Osteocyte (in vitro differentiated cells): ENCODE measurements at regions not wholly inside any gene's neighbourhood (a gene's known extent, or its start where the extent isn't known, plus 50 kb on each side); places are given as distances from the start of the nearest gene placed in this dataset.

ENCODE experiments used
- DNase-seq: peaks from one replicate; pipeline ENCODE4 v3.0.0; 2021; ENCODE audit warnings: mixed read lengths; ENCODE audit not compliant: unreplicated experiment; ENCODE audit errors: extremely low spot score
- H3K27ac Mint-ChIP-seq: one replicate; pipeline ENCODE4 v1.8.0; 2021; ENCODE audit warnings: mild to moderate bottlenecking, mixed read lengths; ENCODE audit not compliant: unreplicated experiment
- H3K27me3 Mint-ChIP-seq: one replicate; pipeline ENCODE4 v1.8.0; 2021; ENCODE audit warnings: mixed read lengths; ENCODE audit not compliant: unreplicated experiment
- H3K36me3 Mint-ChIP-seq: one replicate; pipeline ENCODE4 v1.8.0; 2021; ENCODE audit warnings: mixed read lengths; ENCODE audit not compliant: unreplicated experiment
- H3K4me1 Mint-ChIP-seq: one replicate; pipeline ENCODE4 v1.8.0; 2021; ENCODE audit warnings: mixed read lengths; ENCODE audit not compliant: unreplicated experiment
- H3K4me3 Mint-ChIP-seq: one replicate; pipeline ENCODE4 v1.8.0; 2021; ENCODE audit warnings: mild to moderate bottlenecking, moderate library complexity, mixed read lengths; ENCODE audit not compliant: unreplicated experiment
- H3K9me3 Mint-ChIP-seq: one replicate; pipeline ENCODE4 v1.8.0; 2021; ENCODE audit warnings: mixed read lengths; ENCODE audit not compliant: unreplicated experiment
- TF ChIP-seq, protein P1 (sequence below): fragments of 200-600 bp; sonication (generic); IDR thresholded peaks from 2 replicates; pipeline ENCODE4 v1.5.0; 2021; ENCODE audit warnings: antibody characterized with exemption, mild to moderate bottlenecking, moderate library complexity

DNA sequence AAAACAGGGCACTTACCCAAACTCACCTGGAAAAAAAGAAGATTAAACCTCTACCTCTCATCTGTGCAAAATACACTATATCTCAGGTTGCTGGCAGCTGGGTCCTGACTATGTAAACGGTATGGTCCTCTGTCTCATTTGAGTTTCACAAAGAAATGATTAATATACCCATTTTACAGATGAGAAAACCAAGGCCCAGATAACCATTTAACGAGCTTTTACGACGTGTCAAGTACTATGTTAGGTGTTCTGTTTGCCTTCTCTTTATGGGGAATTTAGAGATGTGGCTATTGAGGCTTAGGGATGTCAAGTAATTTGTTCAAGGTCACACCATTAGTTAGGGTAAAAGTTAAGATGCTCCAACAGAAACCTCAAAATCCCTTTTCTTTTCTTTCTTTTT, 140.4 kb upstream of the USP24 start:
- Mint-ChIP-seq H3K4me3 (no peak overlapping the region), H3K4me1 (no peaks in the 10 kb centered on the region), H3K27ac (no peak overlapping the region), H3K9me3 (no peaks in the 10 kb centered on the region), H3K36me3 (no peaks in the 10 kb centered on the region), H3K27me3 (no peaks in the 10 kb centered on the region)
- DNase-seq = no peak
- TF ChIP-seq, protein P1, sequence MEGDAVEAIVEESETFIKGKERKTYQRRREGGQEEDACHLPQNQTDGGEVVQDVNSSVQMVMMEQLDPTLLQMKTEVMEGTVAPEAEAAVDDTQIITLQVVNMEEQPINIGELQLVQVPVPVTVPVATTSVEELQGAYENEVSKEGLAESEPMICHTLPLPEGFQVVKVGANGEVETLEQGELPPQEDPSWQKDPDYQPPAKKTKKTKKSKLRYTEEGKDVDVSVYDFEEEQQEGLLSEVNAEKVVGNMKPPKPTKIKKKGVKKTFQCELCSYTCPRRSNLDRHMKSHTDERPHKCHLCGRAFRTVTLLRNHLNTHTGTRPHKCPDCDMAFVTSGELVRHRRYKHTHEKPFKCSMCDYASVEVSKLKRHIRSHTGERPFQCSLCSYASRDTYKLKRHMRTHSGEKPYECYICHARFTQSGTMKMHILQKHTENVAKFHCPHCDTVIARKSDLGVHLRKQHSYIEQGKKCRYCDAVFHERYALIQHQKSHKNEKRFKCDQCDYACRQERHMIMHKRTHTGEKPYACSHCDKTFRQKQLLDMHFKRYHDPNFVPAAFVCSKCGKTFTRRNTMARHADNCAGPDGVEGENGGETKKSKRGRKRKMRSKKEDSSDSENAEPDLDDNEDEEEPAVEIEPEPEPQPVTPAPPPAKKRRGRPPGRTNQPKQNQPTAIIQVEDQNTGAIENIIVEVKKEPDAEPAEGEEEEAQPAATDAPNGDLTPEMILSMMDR = no peak

DNA sequence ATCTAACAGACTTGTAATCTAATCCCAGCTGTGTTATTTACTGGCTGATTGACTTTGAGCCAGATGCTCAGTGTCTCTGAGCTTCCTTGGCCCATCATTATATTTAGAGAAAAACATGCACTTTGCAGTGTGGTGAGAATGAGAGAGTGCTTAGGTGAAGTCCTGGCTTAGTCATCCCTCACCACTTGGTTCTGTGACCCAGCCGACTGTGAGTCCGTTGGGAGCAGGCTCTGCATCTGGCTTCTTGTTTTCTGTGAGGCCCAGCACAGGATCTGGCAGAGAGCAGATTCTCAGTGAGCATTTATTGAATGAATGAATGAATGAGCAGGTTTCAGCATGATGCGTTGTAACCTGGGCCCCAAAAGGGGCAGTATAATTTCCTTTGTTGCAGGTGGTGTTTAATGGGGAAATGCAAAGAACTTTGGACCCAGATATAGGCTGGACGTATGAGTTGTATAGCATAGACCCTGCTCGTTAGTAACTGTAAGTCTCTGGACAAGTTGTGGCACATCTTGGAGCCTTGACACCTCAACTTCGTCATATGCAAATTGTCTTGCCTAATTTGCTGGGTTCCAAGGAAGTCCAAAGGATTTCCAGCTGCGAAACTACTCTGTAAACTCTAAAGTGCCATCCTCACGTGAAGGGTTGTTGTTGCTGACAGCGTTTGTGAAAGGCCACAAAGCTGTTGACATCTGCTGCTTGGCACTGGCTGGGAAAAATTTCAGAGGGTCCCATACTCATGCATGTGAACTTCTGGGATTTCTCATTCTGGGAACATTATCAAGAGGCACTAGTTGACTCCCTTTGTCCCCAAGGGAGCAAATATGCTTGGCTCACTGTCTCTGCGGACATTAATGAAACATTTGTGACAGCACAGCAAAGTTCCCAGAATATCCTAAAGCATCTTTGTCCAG, 138.8 kb upstream of the USP24 start:
- no peaks in the 10 kb centered on the region for H3K36me3 Mint-ChIP-seq
- no peak for DNase-seq

GRCh38 chr1:55352811-55353180, 137.6 kb upstream of the USP24 start:
- no peaks in the 10 kb centered on the region for H3K27me3 Mint-ChIP-seq
- H3K4me3 Mint-ChIP-seq = no peak overlapping the region
- no peaks in the 10 kb centered on the region for H3K9me3 Mint-ChIP-seq
- H3K27ac Mint-ChIP-seq = no peak overlapping the region
- H3K36me3 Mint-ChIP-seq = no peaks in the 10 kb centered on the region
- no peak for DNase-seq
- TF ChIP-seq, protein P1 = no peak
- no peaks in the 10 kb centered on the region for H3K4me1 Mint-ChIP-seq

More for the DNA sequence above, 138.8 kb upstream of the USP24 start:
- H3K4me3 Mint-ChIP-seq = no peak overlapping the region
- TF ChIP-seq, protein P1 = no peak
- no peak overlapping the region for H3K27ac Mint-ChIP-seq
- H3K4me1 Mint-ChIP-seq = no peaks in the 10 kb centered on the region
- no peaks in the 10 kb centered on the region for H3K9me3 Mint-ChIP-seq
- H3K27me3 Mint-ChIP-seq = no peaks in the 10 kb centered on the region

DNA sequence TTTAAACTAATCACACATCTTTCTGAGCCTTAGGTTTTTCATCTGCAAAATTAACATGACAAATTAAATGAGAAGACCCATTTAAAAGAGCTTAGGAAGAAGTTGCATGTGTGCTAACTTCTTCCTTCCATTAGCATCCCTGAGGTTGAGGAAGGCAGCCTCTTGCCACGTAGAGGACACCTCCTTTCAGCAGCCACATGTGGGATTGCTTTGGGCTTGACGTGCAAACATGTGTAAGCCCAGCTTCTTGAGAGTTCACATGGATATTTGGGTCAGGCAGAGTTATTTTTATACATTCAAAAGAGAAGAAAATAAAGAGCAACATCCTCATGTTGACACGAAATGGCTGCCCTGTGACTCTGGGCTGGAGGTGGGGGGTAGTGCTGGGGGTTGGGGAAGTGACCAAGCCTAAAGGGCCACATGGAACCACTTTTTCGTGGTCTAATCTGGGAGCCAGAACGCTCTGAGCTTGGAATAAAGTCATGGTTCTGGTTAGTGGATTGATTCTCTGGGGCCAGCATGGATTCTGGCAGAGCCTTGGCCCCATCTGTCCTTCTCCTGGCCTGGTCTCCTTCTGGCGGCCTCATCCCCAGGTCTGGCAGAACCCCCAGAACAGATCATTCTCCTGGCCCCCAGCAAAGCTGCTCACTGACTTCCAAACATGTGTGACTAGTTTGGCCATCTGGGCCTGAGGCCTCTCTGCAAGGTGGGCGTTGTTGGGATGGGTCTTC, 137.1 kb upstream of the USP24 start:
- Mint-ChIP-seq H3K4me1 (no peaks in the 10 kb centered on the region), H3K36me3 (no peaks in the 10 kb centered on the region), H3K4me3 (no peak overlapping the region), H3K9me3 (no peaks in the 10 kb centered on the region), H3K27me3 (no peaks in the 10 kb centered on the region), H3K27ac (no peak overlapping the region)
- no peak for DNase-seq
- TF ChIP-seq, protein P1 = no peak

- Mint-ChIP-seq H3K36me3 (no peaks in the 10 kb centered on the region), H3K27me3 (no peaks in the 10 kb centered on the region), H3K4me1 (no peaks in the 10 kb centered on the region), H3K27ac (no peak overlapping the region), H3K4me3 (no peak overlapping the region), H3K9me3 (no peaks in the 10 kb centered on the region)
- TF ChIP-seq, protein P1 = no peak
- no peak for DNase-seq
Observed at GRCh38 chr1:55348356-55348755, 133.2 kb upstream of the USP24 start.
